ENCODE measurements at regions not wholly inside any gene's neighbourhood (a gene's known extent, or its start where the extent isn't known, plus 50 kb on each side); places are given as distances from the start of the nearest gene placed in this dataset.

- TF ChIP-seq CTCF (IDR thresholded peaks at IDR 0.05) (no peak), POLR2A (IDR thresholded peaks at IDR 0.05) (no peak)
Observed at GRCh38 chr5:8314965-8315364, 446.0 kb downstream of the MTRR start.
